K562 (cell line): ENCODE measurements at regions not wholly inside any gene's neighbourhood (a gene's known extent, or its start where the extent isn't known, plus 50 kb on each side); places are given as distances from the start of the nearest gene placed in this dataset.

Experiments
- ATAC-seq: fragments of 200-7000 bp; cut with Tn5 transposase; 3 replicates; pipeline ENCODE4 v1.9.1; 2020; ENCODE audit warnings: moderate library complexity
- BruUV-seq: library from RNA; stranded (reverse); fragments of 400-500 nt; replicated peaks from 2 replicates; lab custom pipeline; 2021; lab: Mats Ljungman, UMichigan
- CTCF ChIA-PET: fragments of 300-600 bp; formaldehyde crosslinking; extraction: SDS; loops from one replicate; lab custom pipeline; 2021; ENCODE audit warnings: low intra/inter-chr PET ratio; lab: Yijun Ruan, JAX
- POLR2A ChIA-PET: fragments of 300-600, 350-650 bp; sonication (Branson Sonifier 250); formaldehyde crosslinking; extraction: SDS; loops from one replicate; lab custom pipeline; 2021; ENCODE audit warnings: antibody characterized with exemption, inconsistent platforms; lab: Yijun Ruan, JAX
- DNase-seq, 4 experiments: peaks; one replicate each; pipeline versions ENCODE4 v3.0.0 to v3.0.0-alpha.2; 2011 to 2018; ENCODE audit warnings: low spot score in 3 of 4, mixed read lengths in 3 of 4; ENCODE audit errors: extremely low read depth in 1 of 4
- FAIRE-seq: peaks from 2 replicates; lab custom pipeline; 2011; peaks lifted over from hg19 to GRCh38; lab: Jason Lieb, UNC
- H2AFZ ChIP-seq: 2 replicates; pipeline ENCODE4 v1.6.0; 2011; ENCODE audit warnings: low read depth, low read length, control low read depth, inconsistent platforms
- H3K27ac ChIP-seq: fragments of 200-600 bp; 3 replicates; pipeline ENCODE4 v1.8.0; 2011; ENCODE audit warnings: low read depth, mild to moderate bottlenecking, control low read depth, inconsistent platforms, low read length, moderate library complexity, mixed read lengths; ENCODE audit errors: extremely low read depth
- H3K27me3 ChIP-seq, 2 experiments: fragments of 300-600 bp in 1 of 2; 2 replicates in 1 of 2; 3 replicates in 1 of 2; pipeline versions ENCODE4 v1.6.0 to v1.8.0; 2011; ENCODE audit warnings: inconsistent platforms in 2 of 2, low read length in 2 of 2, mild to moderate bottlenecking in 1 of 2, mixed read lengths in 1 of 2, moderate library complexity in 1 of 2; ENCODE audit not compliant: control insufficient read depth in 2 of 2, insufficient read depth in 2 of 2
- H3K36me3 ChIP-seq: fragments of 300-600 bp; 3 replicates; pipeline ENCODE4 v1.8.0; 2011; ENCODE audit warnings: mild to moderate bottlenecking, low read length, inconsistent platforms; ENCODE audit not compliant: control insufficient read depth, insufficient read depth
- H3K4me1 ChIP-seq, 2 experiments: fragments of 200-600 bp in 1 of 2; replicated peaks in 1 of 2; 2 replicates in 1 of 2; 3 replicates in 1 of 2; pipeline versions ENCODE4 v1.5.1 to v1.8.0; 2011; ENCODE audit warnings: inconsistent platforms in 2 of 2, low read length in 2 of 2, mild to moderate bottlenecking in 1 of 2, mixed read lengths in 1 of 2, moderate library complexity in 1 of 2; ENCODE audit not compliant: control insufficient read depth in 2 of 2, insufficient read depth in 2 of 2
- H3K4me2 ChIP-seq: 2 replicates; pipeline ENCODE4 v1.6.1; 2011; ENCODE audit warnings: low read length, control low read depth, inconsistent platforms, mixed read lengths; ENCODE audit not compliant: insufficient read depth
- H3K4me3 ChIP-seq: fragments of 200-600 bp; sonication (generic), shearing (Covaris generic); 2 replicates; pipeline ENCODE4 v1.5.1; 2016; ENCODE audit warnings: control low read depth, inconsistent platforms
- H3K79me2 ChIP-seq: fragments of 200-600 bp; 3 replicates; pipeline ENCODE4 v1.8.0; 2011; ENCODE audit warnings: low read length, inconsistent platforms; ENCODE audit not compliant: control insufficient read depth, insufficient read depth
- H3K9ac ChIP-seq, 2 experiments: 2 replicates each; pipeline versions ENCODE4 v1.6.0 to v1.6.1; 2011; ENCODE audit warnings: low read depth in 2 of 2, low read length in 2 of 2, control low read depth in 1 of 2, inconsistent platforms in 1 of 2, mild to moderate bottlenecking in 1 of 2, mixed read lengths in 1 of 2; ENCODE audit not compliant: insufficient read depth in 1 of 2
- H3K9me1 ChIP-seq: one replicate; pipeline ENCODE4 v1.6.0; 2011; ENCODE audit warnings: inconsistent platforms, mild to moderate bottlenecking, low read length, moderate library complexity; ENCODE audit not compliant: control insufficient read depth, insufficient read depth
- H3K9me3 ChIP-seq: replicated peaks from 2 replicates; pipeline ENCODE4 v1.5.1; 2011; ENCODE audit warnings: low read depth, low read length, inconsistent platforms; ENCODE audit not compliant: control insufficient read depth, insufficient read depth
- H4K20me1 ChIP-seq: replicated peaks from 2 replicates; pipeline ENCODE4 v1.6.1; 2011; ENCODE audit warnings: low read length, inconsistent platforms, mixed read lengths; ENCODE audit not compliant: control insufficient read depth, insufficient read depth
- ELK1 ChIP-seq: sonication (generic); formaldehyde crosslinking; IDR thresholded peaks from 2 replicates; pipeline ENCODE4 v1.8.1; 2022; ENCODE audit warnings: missing genetic modification reagents
- FOXA1 ChIP-seq: fragments of 450-650 bp; IDR thresholded peaks from 2 replicates; pipeline ENCODE4 v1.6.1; 2016; ENCODE audit warnings: mild to moderate bottlenecking, borderline replicate concordance
- FOXP4 ChIP-seq: sonication (generic); formaldehyde crosslinking; IDR thresholded peaks from 2 replicates; pipeline ENCODE4 v1.8.0; 2022; ENCODE audit warnings: mild to moderate bottlenecking, missing genetic modification reagents, borderline replicate concordance
- MYC ChIP-seq, 2 experiments: fragments of 250-450 bp in 1 of 2; sonication (Bioruptor Pico) in 1 of 2; IDR thresholded peaks; 2 replicates each; pipeline versions ENCODE4 v1.5.1 to v1.6.1; 2012 to 2021; ENCODE audit warnings: low read depth in 2 of 2, borderline replicate concordance in 1 of 2, improper control_type of control experiment in 1 of 2, low read length in 1 of 2, mild to moderate bottlenecking in 1 of 2, moderate library complexity in 1 of 2
- SMARCC2 ChIP-seq: fragments of 450-650 bp; IDR thresholded peaks from 2 replicates; pipeline ENCODE4 v1.6.1; 2017; ENCODE audit warnings: antibody characterized with exemption, moderate library complexity, mild to moderate bottlenecking, low read depth
- ZNF174 ChIP-seq: fragments of 250-450 bp; sonication (Bioruptor Pico); IDR thresholded peaks from 2 replicates; pipeline ENCODE4 v1.4.0; 2020; ENCODE audit warnings: mild to moderate bottlenecking
- ZNF431 ChIP-seq: sonication (generic); formaldehyde crosslinking; IDR thresholded peaks from 2 replicates; pipeline ENCODE4 v1.8.0; 2022; ENCODE audit warnings: mild to moderate bottlenecking, missing genetic modification reagents
- WGBS: fragments of 100-300 bp; shearing (Covaris generic); methylation state at CpG from one replicate; pipeline ENCODE4 v1.1.6; 2016; ENCODE audit warnings: low coverage, mixed read lengths; ENCODE audit not compliant: insufficient coverage; ENCODE audit errors: missing lambda C conversion rate; 5-methylcytosine and 5-hydroxymethylcytosine counted together
- in situ Hi-C: fragments of 300-500 bp; cut with MboI; formaldehyde crosslinking; loops from 4 replicates; pipeline ENCODE4 v1.15.0; 2018; ENCODE audit warnings: inconsistent platforms, mixed read lengths
- intact Hi-C: fragments of 100-400 bp; cut with micrococcal nuclease; formaldehyde crosslinking; loops from 2 replicates; pipeline ENCODE4 v1.14.2; 2022

- H3K27ac ChIP-seq: no peak overlapping the region
- POLR2A ChIA-PET: no interaction called here
- H3K9ac ChIP-seq: no peak overlapping the region
- no peaks in the 10 kb centered on the region for H3K36me3 ChIP-seq
- no peaks in the 10 kb centered on the region for H4K20me1 ChIP-seq
- in situ Hi-C loops: no loop called here
- intact Hi-C loops: no loop called here
- 1% methylated on average over 6 of the region's 6 CpGs for WGBS
- no peak overlapping the region for H2AFZ ChIP-seq
- H3K4me3 ChIP-seq: no peak overlapping the region
- no peaks in the 10 kb centered on the region for H3K27me3 ChIP-seq
- no peaks in the 10 kb centered on the region for H3K9me1 ChIP-seq
- TF ChIP-seq SMARCC2 (no peak), MYC (IDR thresholded peaks at IDR 0.05; ENCODE audit: low read depth, low read length) (no peak), MYC (CRISPR knock-in tag; IDR thresholded peaks at IDR 0.05; ENCODE audit: borderline replicate concordance, low read depth) (no peak), ELK1 (no peak), ZNF174 (CRISPR knock-in tag) (no peak), FOXA1 (no peak), FOXP4 (CRISPR knock-in tag) (no peak), ZNF431 (CRISPR knock-in tag) (no peak)
- TF ChIP-seq, all 486 proteins: peak for 0
- BruUV-seq: no TSS peak
- DNase-seq (no peak), ATAC-seq (no peak), FAIRE-seq (no peak)
- no peaks in the 10 kb centered on the region for H3K9me3 ChIP-seq
- H3K4me1 ChIP-seq: no peaks in the 10 kb centered on the region
- H3K4me2 ChIP-seq: no peak overlapping the region
- CTCF ChIA-PET: no interaction called here
- H3K79me2 ChIP-seq: no peaks in the 10 kb centered on the region
Observed at GRCh38 chr4:34010751-34011519, 2233.4 kb downstream of the ARAP2 start.
